H54 (cell line): ENCODE measurements at regions not wholly inside any gene's neighbourhood (a gene's known extent, or its start where the extent isn't known, plus 50 kb on each side); places are given as distances from the start of the nearest gene placed in this dataset.
A peak's percentile ranks its signal among the peaks of the same experiment; 100 is the strongest.
"Not testable (repeated sequence)": the region's sequence is repeated elsewhere in the genome, so short reads cannot be mapped to it uniquely, and the experiment has no call there.

Experiments used
- DNase-seq: peaks from one replicate; pipeline ENCODE4 v3.0.0; 2011; ENCODE audit warnings: low spot score, mixed read lengths; ENCODE audit not compliant: insufficient read length
- FAIRE-seq: peaks from 3 replicates; lab custom pipeline; 2011; peaks lifted over from hg19 to GRCh38; lab: Jason Lieb, UNC
- POLR2A ChIP-seq: IDR thresholded peaks from 2 replicates; pipeline ENCODE4 v1.6.1; 2011; ENCODE audit warnings: low read depth, mild to moderate bottlenecking, low read length

DNA sequence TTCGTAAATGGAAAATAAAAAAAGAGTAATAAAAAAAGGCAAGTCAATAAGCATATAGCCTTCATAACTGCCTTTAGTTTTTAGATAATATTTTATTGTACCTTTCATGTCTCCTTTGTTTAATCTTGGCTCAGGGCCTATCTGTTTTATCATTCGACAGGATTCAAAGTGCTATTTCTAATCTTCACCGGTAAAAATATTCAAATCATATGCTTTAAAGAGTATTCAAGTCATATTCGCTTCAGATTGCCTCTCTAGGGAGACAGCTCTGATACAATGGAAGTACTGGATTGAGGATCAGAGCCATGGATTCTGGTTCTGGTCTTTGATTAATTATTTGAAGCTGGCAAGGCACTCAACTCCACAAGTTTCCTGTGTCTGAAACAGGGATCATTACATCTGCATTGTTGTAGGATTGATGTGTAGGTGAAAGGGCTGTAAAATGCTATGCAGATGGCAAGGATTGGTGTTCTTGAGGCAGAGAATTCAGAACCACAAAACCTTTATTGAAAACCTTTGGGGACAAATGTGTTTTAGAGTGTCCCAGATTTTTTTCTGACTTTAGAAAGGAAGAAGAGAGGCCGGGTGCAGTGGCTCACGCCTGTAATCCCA, 84.3 kb upstream of the RAPH1 start:
- FAIRE-seq = no peak
- DNase-seq = no peak
- no peak for TF ChIP-seq POLR2A

DNA sequence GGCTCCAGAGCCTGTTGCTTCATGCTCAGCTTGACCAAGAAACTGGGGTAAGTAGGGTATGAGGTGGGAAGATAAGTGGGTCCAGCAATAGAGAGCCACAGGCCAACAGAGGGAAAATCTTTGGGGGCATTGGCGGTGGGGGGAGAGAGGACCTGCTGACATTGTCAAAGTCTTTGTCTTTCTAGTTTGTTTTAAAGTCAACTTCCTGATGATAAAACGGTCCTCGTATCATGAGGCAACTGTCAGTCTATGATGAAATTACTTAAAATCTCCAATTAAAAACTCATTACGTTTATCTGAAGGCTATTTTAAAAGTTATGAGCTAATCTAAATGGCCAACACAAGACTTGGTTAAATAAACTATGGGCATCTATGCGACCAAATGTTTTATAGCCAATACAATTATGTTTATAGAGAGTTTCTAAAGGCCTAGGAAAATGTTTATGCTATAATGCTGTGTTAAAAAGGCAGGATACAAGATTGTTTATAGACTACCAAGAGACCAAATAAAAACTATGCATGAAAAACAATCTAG, 84.4 kb upstream of the CD28 start:
- FAIRE-seq = no peak
- no peak for TF ChIP-seq POLR2A
- DNase-seq = no peak

DNA sequence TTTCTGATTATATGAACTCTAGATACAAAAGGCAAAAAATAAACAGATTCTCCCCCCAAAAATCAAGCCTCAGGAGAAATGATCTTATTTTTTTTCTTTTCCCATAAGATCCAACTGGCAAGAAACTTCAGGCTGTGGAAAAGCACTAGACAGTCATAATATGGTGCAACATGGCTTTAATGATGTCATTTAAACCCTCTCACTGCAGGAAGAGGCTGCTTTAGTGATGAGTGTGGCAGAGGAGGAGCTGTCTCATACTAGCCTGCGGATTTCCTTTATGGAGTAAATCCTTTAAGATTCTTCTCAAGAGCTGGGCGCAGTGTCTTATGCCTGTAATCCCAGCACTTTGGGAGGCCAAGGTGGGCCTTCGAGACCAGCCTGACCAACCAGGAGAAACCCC, 83.3 kb upstream of the CD28 start:
- FAIRE-seq (peak; percentile 88), DNase-seq (peak; percentile 74)
- TF ChIP-seq POLR2A = no peak

DNA sequence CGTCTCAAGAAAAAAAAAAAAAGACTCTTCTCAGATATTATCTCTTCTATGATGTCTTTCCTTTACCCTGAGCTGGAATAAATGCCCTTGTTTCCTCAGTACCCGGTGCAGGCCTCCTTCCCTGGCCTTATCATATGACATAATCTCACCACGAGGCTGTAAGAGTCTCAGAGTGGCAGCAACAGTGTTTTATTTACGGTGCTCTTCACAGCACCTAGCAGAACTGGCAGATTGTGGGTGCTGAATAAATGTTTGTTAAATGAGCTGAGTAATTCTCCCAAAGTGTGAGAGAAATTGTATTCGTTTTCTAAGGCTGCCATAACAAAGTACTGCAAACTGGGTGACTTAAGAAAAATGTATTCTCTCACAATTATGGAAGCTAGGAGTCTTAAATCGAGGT, 82.8 kb upstream of the CD28 start:
- no peak for DNase-seq

DNA sequence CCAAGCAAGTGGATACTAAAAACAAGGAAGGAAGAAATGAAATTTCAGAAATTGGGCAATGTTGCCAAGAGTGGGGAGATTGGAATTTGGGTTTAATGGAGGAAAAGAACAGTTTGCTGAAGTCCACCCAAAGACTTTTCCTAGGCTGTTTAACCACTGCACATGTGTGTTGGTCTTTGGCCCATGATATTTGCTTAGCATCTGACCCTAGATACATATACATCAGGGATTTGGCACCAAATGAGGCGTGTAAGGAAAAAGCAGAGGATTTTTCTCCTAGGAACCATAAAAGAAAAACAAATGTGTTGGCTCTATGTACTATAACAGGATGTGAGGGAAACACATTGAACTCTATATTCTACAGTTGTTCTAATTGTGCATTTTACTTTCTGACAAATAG, 80.7 kb upstream of the CD28 start:
- DNase-seq = no peak
- FAIRE-seq = no peak
- TF ChIP-seq POLR2A = no peak

More for the DNA sequence above, 82.8 kb upstream of the CD28 start:
- no peak for TF ChIP-seq POLR2A
- FAIRE-seq = no peak

DNA sequence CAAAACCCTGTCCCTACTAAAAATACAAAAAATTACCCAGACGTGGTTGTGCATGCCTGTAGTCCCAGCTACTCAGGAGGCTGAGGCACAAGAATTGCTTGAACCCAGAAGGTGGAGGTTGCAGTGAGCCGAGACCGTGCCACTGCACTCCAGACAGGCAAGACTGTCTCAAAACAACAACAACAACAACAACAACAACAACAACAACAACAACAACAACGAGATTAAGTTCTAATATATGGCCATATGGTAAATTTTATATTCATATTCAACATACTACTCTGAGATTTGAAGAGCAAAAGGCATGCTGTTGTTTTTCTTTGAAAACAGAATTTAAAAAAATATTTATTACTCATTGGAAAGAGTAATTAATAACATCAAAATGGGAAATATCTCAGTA, 80.2 kb upstream of the CD28 start:
- not testable (repeated sequence) for DNase-seq, FAIRE-seq

DNA sequence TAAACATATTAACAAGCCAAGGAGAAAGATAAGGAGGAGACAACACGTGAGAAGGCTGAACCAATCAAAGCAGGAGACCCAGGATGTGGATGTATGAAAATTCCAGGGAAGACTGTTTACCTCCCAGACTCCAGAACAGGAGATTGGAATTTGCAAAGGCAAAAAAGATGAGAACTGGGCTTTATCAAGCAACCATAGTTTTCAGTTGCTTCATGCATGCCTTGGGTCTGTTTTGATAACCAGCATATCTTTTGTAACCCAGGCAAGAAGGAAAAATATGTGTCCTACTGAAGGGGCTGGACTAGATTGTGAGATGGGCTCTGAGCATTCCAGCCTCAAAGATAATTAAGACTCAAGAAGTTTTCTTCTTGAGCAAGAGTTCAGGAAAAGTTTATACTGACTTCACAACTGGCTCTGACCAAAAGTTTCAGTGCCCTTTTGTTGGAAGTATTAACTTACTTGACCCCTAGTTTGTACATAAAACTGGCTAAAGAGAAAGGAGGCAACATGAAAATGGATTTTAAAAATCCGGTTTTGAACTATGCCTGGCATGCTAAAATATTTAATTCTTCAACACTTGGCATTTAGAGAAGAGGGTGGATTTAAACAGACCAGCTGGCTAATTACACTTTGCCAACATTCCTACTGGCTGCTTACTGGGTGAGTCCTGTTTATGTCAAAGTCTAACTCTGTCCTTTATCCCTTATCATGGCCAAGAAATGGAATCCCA, 79.3 kb upstream of the CD28 start:
- DNase-seq (no peak), FAIRE-seq (no peak)
- TF ChIP-seq POLR2A = no peak

DNA sequence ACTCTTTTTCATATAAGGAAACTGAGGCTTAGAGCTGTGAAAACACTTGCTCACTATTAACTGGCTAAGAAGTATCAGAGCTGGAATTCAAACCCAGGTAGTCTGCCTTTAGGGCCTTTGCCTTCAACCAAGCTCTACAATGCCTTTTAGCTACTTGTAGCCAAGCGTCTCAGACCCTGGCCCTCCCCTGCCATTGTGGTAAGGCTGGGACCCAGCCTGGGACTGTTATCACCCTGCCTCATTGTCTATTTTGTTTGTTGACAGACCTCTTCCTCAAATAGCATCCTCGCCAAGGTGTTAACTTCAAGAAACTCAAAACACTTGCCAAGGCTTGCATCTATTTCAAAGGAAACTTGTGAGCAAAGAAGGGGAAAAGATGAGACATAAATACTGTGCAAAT, 76.7 kb upstream of the CD28 start:
- no peak for DNase-seq
- no peak for TF ChIP-seq POLR2A
- no peak for FAIRE-seq

DNA sequence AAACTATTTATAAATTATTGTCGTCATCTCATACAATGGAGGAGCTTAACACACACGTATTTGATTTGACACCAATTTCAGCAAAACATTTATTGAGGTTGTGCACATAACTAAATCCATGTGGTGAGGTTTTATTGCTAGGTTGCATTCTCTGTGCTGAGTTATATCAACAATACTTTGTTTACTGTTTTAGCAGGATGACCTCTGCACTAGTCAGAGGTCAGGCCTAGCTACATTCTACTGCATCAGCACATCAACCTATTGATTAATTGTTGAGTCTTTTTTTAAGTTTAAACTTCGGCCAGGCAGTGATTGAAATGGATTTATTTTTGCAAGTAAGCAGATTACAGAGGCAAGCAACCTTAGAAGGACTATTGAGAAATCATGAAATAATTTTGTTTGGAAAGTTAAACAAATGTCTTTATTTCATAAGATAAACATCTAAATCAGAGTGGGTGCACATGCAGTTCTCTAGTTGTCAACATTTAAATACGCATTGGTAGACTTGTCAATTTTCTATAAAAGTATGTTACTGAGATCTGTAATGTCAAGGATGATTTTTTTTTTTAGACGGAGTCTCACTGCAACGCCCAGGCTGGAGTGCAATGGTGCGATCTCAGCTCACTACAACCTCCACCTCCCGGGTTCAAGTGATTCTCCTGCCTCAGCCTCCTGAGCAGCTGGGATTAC, 75.2 kb upstream of the CD28 start:
- FAIRE-seq (peak; percentile 36), DNase-seq (no peak)
- no peak for TF ChIP-seq POLR2A

DNA sequence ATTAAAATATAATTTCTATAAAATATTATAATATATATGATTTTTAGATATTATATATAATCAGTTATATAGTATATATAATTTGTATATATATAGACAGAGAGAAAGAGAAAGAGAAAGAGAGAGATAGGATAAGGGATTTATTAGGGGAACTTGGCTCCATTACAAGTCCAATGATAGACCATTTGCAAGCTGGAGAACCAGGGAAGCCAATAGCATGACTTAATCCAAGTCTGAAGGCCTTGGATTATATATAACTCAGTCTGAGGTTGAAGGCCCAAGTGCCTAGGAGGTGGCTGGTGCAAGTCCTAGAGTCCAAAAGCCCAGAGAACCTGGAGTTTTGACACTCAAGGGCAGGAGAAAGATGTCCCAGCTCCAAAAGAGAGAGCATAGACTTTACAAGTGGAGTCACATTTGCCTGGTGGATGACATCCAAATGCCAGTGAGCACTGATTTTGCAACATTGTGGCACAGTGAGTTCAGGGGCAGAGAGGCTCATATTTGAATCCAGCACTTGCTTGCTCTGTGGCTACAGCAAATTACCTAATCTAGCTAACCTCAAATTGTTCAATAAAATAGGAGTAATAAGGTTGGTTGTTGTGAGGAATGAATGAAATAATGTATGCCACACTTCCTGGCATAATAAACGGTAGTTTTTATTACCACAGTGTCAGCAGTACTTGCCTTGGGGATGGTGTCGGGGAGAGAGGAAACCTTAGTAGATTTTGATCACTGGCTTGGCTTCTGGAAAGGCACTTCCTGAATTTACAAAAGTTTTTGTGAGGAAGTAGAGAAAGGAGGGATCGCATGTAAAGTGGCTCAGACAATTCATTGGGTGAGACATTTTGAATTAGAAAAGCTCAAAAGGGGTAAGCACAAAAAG, 69.6 kb upstream of the CD28 start:
- peak; percentile 67 for FAIRE-seq
- TF ChIP-seq POLR2A = no peak
- DNase-seq = no peak

DNA sequence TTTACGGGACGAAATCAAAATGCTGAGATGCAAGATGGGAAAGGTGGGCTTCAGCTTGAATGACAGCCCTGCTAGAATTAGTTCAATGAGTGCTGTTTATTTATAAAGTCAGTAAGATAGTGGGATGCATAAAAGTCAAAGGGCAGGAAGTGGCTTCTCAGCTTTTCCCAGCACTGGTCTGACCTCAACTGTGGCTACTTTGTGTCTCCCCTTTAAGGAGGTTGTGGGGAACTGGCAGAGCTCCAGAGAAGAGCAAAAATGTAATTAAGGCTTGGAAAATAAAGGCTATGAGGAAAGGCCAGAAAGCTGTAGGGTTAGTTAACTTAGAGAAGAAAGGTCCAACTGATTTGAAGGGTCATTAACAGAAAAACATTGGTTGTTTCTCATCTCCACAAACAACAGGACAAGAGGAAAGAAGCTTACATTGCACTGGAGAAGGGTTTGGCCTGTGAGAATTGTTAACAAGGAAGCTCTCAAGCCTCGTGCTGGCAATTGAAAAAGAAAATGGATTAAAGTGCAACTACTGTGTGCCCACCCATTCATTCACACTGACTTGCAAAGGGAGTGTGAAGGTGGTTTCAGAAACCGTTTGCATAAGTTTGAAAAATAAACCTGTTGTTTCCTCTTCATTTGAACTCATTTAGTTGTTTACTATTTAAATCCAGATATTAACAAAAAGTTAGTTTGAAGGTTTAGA, 68.8 kb upstream of the CD28 start:
- no peak for TF ChIP-seq POLR2A
- DNase-seq = no peak
- FAIRE-seq = no peak

DNA sequence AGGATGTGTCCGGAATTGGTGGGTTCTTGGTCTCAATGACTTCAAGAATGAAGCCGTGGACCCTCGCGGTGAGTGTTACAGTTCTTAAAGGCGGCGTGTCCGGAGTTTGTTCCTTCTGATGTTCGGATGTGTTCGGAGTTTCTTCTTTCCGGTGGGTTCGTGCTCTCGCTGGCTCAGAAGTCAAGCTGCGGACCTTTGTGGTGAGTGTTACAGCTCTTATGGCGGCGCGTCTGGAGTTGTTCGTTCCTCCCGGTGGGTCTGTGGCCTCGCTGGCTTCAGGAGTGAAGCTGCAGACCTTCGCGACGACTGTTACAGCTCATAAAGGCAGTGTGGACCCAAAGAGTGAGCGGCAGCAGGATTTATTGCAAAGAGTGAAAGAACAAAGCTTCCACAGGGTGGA, 64.6 kb upstream of the CD28 start:
- FAIRE-seq, DNase-seq: not testable (repeated sequence)

DNA sequence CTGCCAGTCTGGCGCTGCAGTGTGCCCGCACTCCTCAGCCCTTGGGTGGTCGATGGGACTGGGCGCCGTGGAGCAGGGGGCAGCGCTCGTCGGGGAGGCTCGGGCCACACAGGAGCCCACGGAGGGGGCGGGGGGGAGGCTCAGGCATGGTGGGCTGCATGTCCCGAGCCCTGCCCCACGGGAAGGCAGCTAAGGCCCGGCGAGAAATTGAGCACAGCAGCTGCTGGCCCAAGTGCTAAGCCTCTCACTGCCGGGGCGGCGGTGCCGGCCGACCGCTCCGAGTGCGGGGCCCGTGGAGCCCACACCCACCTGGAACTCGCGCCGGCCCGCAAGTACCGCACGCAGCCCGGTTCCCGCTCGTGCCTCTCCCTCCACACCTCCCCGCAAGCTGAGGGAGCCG, 63.6 kb upstream of the CD28 start:
- FAIRE-seq, DNase-seq: not testable (repeated sequence)
